H7 (cell line): ENCODE measurements at regions not wholly inside any gene's neighbourhood (a gene's known extent, or its start where the extent isn't known, plus 50 kb on each side); places are given as distances from the start of the nearest gene placed in this dataset.

Experiments used
- DNase-seq: peaks from one replicate; pipeline ENCODE4 v3.0.0; 2012
- H3K27me3 ChIP-seq: 2 replicates; pipeline ENCODE4 v1.6.0; 2011; ENCODE audit warnings: mild to moderate bottlenecking, low read length; ENCODE audit not compliant: control insufficient read depth, insufficient read depth
- H3K36me3 ChIP-seq: replicated peaks from 2 replicates; pipeline ENCODE4 v1.5.1; 2011; ENCODE audit warnings: low read length; ENCODE audit not compliant: control insufficient read depth, insufficient read depth
- H3K4me3 ChIP-seq: 2 replicates; pipeline ENCODE4 v1.5.1; 2011; ENCODE audit warnings: low read depth, mild to moderate bottlenecking, control low read depth, low read length, moderate library complexity; ENCODE audit not compliant: insufficient read depth

GRCh38 chr12:116474331-116474730 lies 84.8 kb upstream of the MAP1LC3B2 start:
- H3K27me3 ChIP-seq, result no peaks in the 10 kb centered on the region
- H3K36me3 ChIP-seq, result no peaks in the 10 kb centered on the region
- DNase-seq, result no peak
- H3K4me3 ChIP-seq, result no peak overlapping the region

GRCh38 chr12:116474899-116475298 lies 84.3 kb upstream of the MAP1LC3B2 start:
- Histone ChIP-seq H3K27me3 (no peaks in the 10 kb centered on the region), H3K4me3 (no peak overlapping the region), H3K36me3 (no peaks in the 10 kb centered on the region)
- no peak for DNase-seq

- Histone ChIP-seq H3K4me3 (no peak overlapping the region), H3K36me3 (no peaks in the 10 kb centered on the region)
- no peak for DNase-seq
Observed at GRCh38 chr12:116476227-116476822, 82.9 kb upstream of the MAP1LC3B2 start.

GRCh38 chr12:116478243-116478773 lies 80.9 kb upstream of the MAP1LC3B2 start:
- no peaks in the 10 kb centered on the region for H3K27me3 ChIP-seq
- DNase-seq, result no peak
- no peaks in the 10 kb centered on the region for H3K36me3 ChIP-seq
- H3K4me3 ChIP-seq, result no peak overlapping the region

More at GRCh38 chr12:116476227-116476822, 82.9 kb upstream of the MAP1LC3B2 start:
- no peaks in the 10 kb centered on the region for H3K27me3 ChIP-seq

GRCh38 chr12:116480210-116480810 lies 78.9 kb upstream of the MAP1LC3B2 start:
- no peaks in the 10 kb centered on the region for H3K36me3 ChIP-seq
- no peak overlapping the region for H3K4me3 ChIP-seq
- DNase-seq, result no peak
- no peaks in the 10 kb centered on the region for H3K27me3 ChIP-seq

- Histone ChIP-seq H3K27me3 (no peaks in the 10 kb centered on the region), H3K4me3 (no peak overlapping the region), H3K36me3 (no peaks in the 10 kb centered on the region)
- DNase-seq, result no peak
Observed at GRCh38 chr12:116481726-116482125, 77.5 kb upstream of the MAP1LC3B2 start.

GRCh38 chr12:116482179-116482578 lies 77.0 kb upstream of the MAP1LC3B2 start:
- peak; percentile 43 for DNase-seq
- H3K4me3 ChIP-seq, result no peak overlapping the region
- H3K27me3 ChIP-seq, result no peaks in the 10 kb centered on the region
- no peaks in the 10 kb centered on the region for H3K36me3 ChIP-seq

- Histone ChIP-seq H3K4me3 (no peak overlapping the region), H3K36me3 (no peaks in the 10 kb centered on the region), H3K27me3 (no peaks in the 10 kb centered on the region)
- no peak for DNase-seq
Observed at GRCh38 chr12:116482859-116483258, 76.3 kb upstream of the MAP1LC3B2 start.

- Histone ChIP-seq H3K27me3 (no peaks in the 10 kb centered on the region), H3K4me3 (no peak overlapping the region), H3K36me3 (no peaks in the 10 kb centered on the region)
- no peak for DNase-seq
Observed at GRCh38 chr12:116483959-116484750, 75.0 kb upstream of the MAP1LC3B2 start.

GRCh38 chr12:116484807-116485206 lies 74.4 kb upstream of the MAP1LC3B2 start:
- no peak for DNase-seq
- Histone ChIP-seq H3K27me3 (no peaks in the 10 kb centered on the region), H3K4me3 (no peak overlapping the region), H3K36me3 (no peaks in the 10 kb centered on the region)

- DNase-seq, result no peak
- Histone ChIP-seq H3K4me3 (no peak overlapping the region), H3K36me3 (no peaks in the 10 kb centered on the region), H3K27me3 (no peaks in the 10 kb centered on the region)
Observed at GRCh38 chr12:116489116-116489515, 70.1 kb upstream of the MAP1LC3B2 start.

- Histone ChIP-seq H3K36me3 (no peaks in the 10 kb centered on the region), H3K27me3 (no peaks in the 10 kb centered on the region), H3K4me3 (no peak overlapping the region)
- no peak for DNase-seq
Observed at GRCh38 chr12:116490471-116490870, 68.7 kb upstream of the MAP1LC3B2 start.

GRCh38 chr12:116492703-116493324 lies 66.4 kb upstream of the MAP1LC3B2 start:
- DNase-seq, result no peak
- H3K27me3 ChIP-seq, result no peaks in the 10 kb centered on the region
- H3K36me3 ChIP-seq, result no peaks in the 10 kb centered on the region
- H3K4me3 ChIP-seq, result no peak overlapping the region

GRCh38 chr12:116495260-116495659 lies 63.9 kb upstream of the MAP1LC3B2 start:
- Histone ChIP-seq H3K36me3 (no peaks in the 10 kb centered on the region), H3K27me3 (no peaks in the 10 kb centered on the region), H3K4me3 (no peak overlapping the region)
- no peak for DNase-seq
